ENCODE measurements at regions not wholly inside any gene's neighbourhood (a gene's known extent, or its start where the extent isn't known, plus 50 kb on each side); places are given as distances from the start of the nearest gene placed in this dataset.

DNA sequence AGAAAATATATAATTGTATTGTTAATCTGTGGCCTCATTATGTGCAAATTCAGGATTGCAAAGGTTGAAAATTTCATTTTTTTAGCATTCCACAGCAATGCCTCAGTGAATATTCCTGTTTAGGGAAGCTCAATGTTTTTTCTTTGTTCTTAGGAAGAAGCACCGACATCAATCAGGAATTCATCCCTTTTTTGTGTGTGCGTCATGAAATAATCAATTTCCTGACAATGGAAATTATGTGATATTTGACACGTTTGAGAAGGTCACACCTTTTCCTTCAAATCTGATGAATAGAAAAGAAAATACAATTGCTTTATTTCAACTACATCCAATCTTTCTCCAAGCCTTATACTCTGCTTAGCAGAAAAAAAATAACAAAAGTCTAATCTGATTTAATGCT, 662.8 kb upstream of the FTMT start:
- Histone ChIP-seq H3K9me3 (ENCODE audit: insufficient read depth, low read length, severe bottlenecking) (peaks cover 2% of the 10 kb centered on the region), H3K4me1 (ENCODE audit: insufficient read depth, low read length) (peaks cover 2% of the 10 kb centered on the region; the same call in 1 of the 2 replicates), H4K20me1 (ENCODE audit: insufficient read depth, low read length) (no peaks in the 10 kb centered on the region), H3K36me3 (ENCODE audit: insufficient read depth, low read length) (no peaks in the 10 kb centered on the region), H2AFZ (ENCODE audit: low read depth, low read length) (no peak overlapping the region), H3K4me3 (ENCODE audit: low read depth in 1 of 2, low read length in 2 of 2) (no peak overlapping the region), H3K27ac (ENCODE audit: low read length) (no peak overlapping the region), H3K79me2 (ENCODE audit: insufficient read depth, low read length) (no peaks in the 10 kb centered on the region), H3K9ac (ENCODE audit: low read depth, low read length) (no peak overlapping the region), H3K27me3 (ENCODE audit: insufficient read depth, low read length, poor library complexity) (no peaks in the 10 kb centered on the region), H3K4me2 (ENCODE audit: insufficient read depth, low read length) (no peak overlapping the region)
- no peak for ATAC-seq (ENCODE audit: insufficient read depth, low read depth)
- no peak for TF ChIP-seq EZH2 (IDR thresholded peaks at IDR 0.05; ENCODE audit: borderline replicate concordance, low read depth, low read length, severe bottlenecking)
- TF ChIP-seq, protein P1, sequence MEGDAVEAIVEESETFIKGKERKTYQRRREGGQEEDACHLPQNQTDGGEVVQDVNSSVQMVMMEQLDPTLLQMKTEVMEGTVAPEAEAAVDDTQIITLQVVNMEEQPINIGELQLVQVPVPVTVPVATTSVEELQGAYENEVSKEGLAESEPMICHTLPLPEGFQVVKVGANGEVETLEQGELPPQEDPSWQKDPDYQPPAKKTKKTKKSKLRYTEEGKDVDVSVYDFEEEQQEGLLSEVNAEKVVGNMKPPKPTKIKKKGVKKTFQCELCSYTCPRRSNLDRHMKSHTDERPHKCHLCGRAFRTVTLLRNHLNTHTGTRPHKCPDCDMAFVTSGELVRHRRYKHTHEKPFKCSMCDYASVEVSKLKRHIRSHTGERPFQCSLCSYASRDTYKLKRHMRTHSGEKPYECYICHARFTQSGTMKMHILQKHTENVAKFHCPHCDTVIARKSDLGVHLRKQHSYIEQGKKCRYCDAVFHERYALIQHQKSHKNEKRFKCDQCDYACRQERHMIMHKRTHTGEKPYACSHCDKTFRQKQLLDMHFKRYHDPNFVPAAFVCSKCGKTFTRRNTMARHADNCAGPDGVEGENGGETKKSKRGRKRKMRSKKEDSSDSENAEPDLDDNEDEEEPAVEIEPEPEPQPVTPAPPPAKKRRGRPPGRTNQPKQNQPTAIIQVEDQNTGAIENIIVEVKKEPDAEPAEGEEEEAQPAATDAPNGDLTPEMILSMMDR (IDR thresholded peaks at IDR 0.05; ENCODE audit: borderline replicate concordance, extremely low read depth, low read length, poor library complexity, severe bottlenecking): no peak
- no peak for DNase-seq

DNA sequence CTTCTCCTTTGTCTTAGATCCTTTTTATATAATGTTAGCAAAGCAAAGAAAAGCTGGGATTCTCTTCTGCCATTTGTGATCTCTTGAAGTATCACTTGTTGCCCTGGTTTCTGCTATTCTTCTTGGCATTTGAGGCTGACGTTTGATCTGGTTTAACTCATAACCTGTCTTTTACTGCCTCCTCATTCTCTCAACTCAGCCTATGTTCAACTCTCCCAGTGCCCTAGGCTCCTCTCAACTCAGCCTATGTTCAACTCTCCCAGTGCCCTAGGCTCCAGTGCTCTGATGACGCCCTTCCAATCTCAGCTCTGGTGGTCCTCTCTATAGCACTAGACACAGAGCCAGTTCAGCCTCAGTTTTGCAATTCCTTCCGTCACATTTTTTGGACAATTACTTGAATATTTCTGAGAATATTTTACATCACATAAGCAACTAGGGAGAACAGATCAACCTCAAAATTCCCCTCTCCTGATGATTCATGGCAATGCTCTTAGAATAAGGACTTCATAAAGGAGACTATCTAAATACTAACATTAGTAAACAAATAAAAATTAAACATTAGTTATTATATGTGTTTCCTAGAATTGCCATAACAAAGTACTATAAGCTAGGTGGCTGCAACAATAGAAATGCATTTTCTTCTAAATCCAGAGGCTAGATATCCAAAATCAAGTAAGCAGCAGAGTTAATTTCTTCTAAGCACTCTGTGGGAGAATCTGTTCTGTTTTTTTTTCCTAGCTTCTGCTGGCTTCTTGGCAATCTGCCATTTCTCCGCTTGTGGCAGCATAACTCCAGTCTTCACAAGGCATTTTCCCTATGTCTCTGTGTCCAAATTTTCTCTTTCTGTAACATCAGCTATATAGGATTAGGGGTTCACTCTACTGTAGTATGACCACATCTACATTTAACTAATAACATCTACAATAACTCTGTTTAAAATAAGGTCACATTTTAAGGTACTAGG, 662.1 kb upstream of the FTMT start:
- TF ChIP-seq, protein P1 (IDR thresholded peaks at IDR 0.05; ENCODE audit: borderline replicate concordance, extremely low read depth, low read length, poor library complexity, severe bottlenecking): no peak
- no peak for TF ChIP-seq EZH2 (IDR thresholded peaks at IDR 0.05; ENCODE audit: borderline replicate concordance, low read depth, low read length, severe bottlenecking)
- no peak for DNase-seq
- no peaks in the 10 kb centered on the region for H3K79me2 ChIP-seq (ENCODE audit: insufficient read depth, low read length)

DNA sequence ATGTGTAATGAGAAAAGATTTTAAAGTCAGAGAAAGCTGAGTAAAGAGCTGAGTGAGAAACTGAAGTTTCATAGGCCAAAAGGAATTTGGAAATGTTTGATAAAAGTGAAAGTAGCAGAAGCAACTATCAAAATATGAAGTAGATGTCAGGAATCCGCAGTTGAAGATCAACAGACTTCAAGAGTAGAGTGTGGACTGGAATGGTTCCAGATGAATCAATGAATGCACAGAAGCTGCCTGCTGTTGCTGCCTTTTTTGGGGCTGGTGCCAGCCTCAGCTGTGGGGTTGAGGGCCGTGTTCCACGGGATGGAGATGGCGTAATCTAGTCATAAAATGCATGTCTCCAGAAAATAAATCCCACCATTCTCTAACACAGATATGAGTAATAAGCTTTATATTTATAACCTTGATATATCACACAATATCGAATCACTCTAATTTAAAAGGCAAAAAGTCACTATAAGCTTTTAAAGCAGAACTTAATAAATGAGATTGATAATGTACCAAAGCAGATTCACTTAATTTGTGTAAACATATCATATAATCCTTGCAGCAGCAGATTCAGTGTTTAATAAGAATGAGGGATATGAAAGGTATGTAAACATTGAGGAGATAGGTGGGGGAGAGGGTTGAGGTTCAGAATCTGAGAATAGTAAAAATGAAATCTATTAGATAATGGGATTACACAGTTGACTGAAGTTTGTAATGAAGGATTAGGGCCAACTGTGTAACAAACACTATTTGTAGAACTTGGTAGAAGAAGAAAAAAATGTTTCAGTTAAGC, 652.3 kb upstream of the FTMT start:
- H3K27me3 ChIP-seq (ENCODE audit: insufficient read depth, low read length, poor library complexity): no peaks in the 10 kb centered on the region
- H3K9ac ChIP-seq (ENCODE audit: low read depth, low read length): no peak overlapping the region; the same call in 1 of the 2 replicates
- H3K79me2 ChIP-seq (ENCODE audit: insufficient read depth, low read length): no peaks in the 10 kb centered on the region
- no peak overlapping the region for H3K4me3 ChIP-seq (ENCODE audit: low read depth in 1 of 2, low read length in 2 of 2)
- no peaks in the 10 kb centered on the region for H4K20me1 ChIP-seq (ENCODE audit: insufficient read depth, low read length)
- H3K9me3 ChIP-seq (ENCODE audit: insufficient read depth, low read length, severe bottlenecking): no peaks in the 10 kb centered on the region
- TF ChIP-seq EZH2 (IDR thresholded peaks at IDR 0.05; ENCODE audit: borderline replicate concordance, low read depth, low read length, severe bottlenecking): no peak
- TF ChIP-seq, protein P1 (IDR thresholded peaks at IDR 0.05; ENCODE audit: borderline replicate concordance, extremely low read depth, low read length, poor library complexity, severe bottlenecking): no peak
- peak overlapping the region; percentile 66 for H2AFZ ChIP-seq (ENCODE audit: low read depth, low read length)
- 0 out of 2 replicates have a peak overlapping the region, but pooled peaks have one; percentile 1 for H3K4me2 ChIP-seq (ENCODE audit: insufficient read depth, low read length)
- H3K27ac ChIP-seq (ENCODE audit: low read length): 0 out of 2 replicates have a peak overlapping the region, but pooled peaks have one; percentile 0
- no peaks in the 10 kb centered on the region for H3K36me3 ChIP-seq (ENCODE audit: insufficient read depth, low read length)
- peaks cover 8% of the 10 kb centered on the region for H3K4me1 ChIP-seq (ENCODE audit: insufficient read depth, low read length)
- DNase-seq: no peak
- no peak for ATAC-seq (ENCODE audit: insufficient read depth, low read depth)

More for the DNA sequence above, 662.1 kb upstream of the FTMT start:
- Histone ChIP-seq H3K36me3 (ENCODE audit: insufficient read depth, low read length) (no peaks in the 10 kb centered on the region), H3K27ac (ENCODE audit: low read length) (no peak overlapping the region), H3K9me3 (ENCODE audit: insufficient read depth, low read length, severe bottlenecking) (peaks cover 2% of the 10 kb centered on the region), H3K4me2 (ENCODE audit: insufficient read depth, low read length) (no peak overlapping the region), H4K20me1 (ENCODE audit: insufficient read depth, low read length) (no peaks in the 10 kb centered on the region), H2AFZ (ENCODE audit: low read depth, low read length) (no peak overlapping the region), H3K4me1 (ENCODE audit: insufficient read depth, low read length) (peaks cover 2% of the 10 kb centered on the region; the same call in 1 of the 2 replicates), H3K9ac (ENCODE audit: low read depth, low read length) (no peak overlapping the region), H3K27me3 (ENCODE audit: insufficient read depth, low read length, poor library complexity) (no peaks in the 10 kb centered on the region), H3K4me3 (ENCODE audit: low read depth in 1 of 2, low read length in 2 of 2) (no peak overlapping the region)
- ATAC-seq (ENCODE audit: insufficient read depth, low read depth): no peak
